Esophagus (tissue), 2 donors: ENCODE measurements at regions not wholly inside any gene's neighbourhood (a gene's known extent, or its start where the extent isn't known, plus 50 kb on each side); places are given as distances from the start of the nearest gene placed in this dataset.
"Not testable (repeated sequence)": the region's sequence is repeated elsewhere in the genome, so short reads cannot be mapped to it uniquely, and the experiment has no call there.

Source experiments
- H3K27ac ChIP-seq, 2 donors: one replicate each; pipeline ENCODE4 v1.5.1; 2013; ENCODE audit warnings: low read depth in 2 of 2, mild to moderate bottlenecking in 2 of 2, inconsistent platforms in 1 of 2, low read length in 1 of 2, moderate library complexity in 1 of 2
- H3K27me3 ChIP-seq, 2 donors: one replicate each; pipeline ENCODE4 v1.6.1; 2013; ENCODE audit warnings: low read length in 2 of 2, control low read depth in 1 of 2, mild to moderate bottlenecking in 1 of 2; ENCODE audit not compliant: insufficient read depth in 2 of 2, control insufficient read depth in 1 of 2
- H3K36me3 ChIP-seq, 2 donors: one replicate each; pipeline ENCODE4 v1.6.1; 2013; ENCODE audit warnings: low read length in 1 of 2; ENCODE audit not compliant: control insufficient read depth in 2 of 2, insufficient read depth in 2 of 2
- H3K4me1 ChIP-seq, 2 donors: one replicate each; pipeline ENCODE4 v1.6.1; 2013; ENCODE audit warnings: low read length in 1 of 2; ENCODE audit not compliant: control insufficient read depth in 2 of 2, insufficient read depth in 2 of 2
- H3K4me3 ChIP-seq, 2 donors: one replicate each; pipeline ENCODE4 v1.5.1; 2013; ENCODE audit warnings: low read length in 2 of 2, mild to moderate bottlenecking in 2 of 2, low read depth in 1 of 2, moderate library complexity in 1 of 2
- H3K9me3 ChIP-seq, 2 donors: one replicate each; pipeline ENCODE4 v1.6.1; 2013; ENCODE audit warnings: mild to moderate bottlenecking in 2 of 2, low read depth in 1 of 2, low read length in 1 of 2, moderate library complexity in 1 of 2; ENCODE audit not compliant: control insufficient read depth in 2 of 2, insufficient read depth in 1 of 2
- WGBS, 2 donors: extraction: QIAGEN DNeasy Blood & Tissue Kit; methylation state at CpG; one replicate each; pipeline ENCODE4 v1.1.7; 2013; 5-methylcytosine and 5-hydroxymethylcytosine counted together
- donor health status: healthy with polysubstance abuse.
- donor health status: Bipolar disorder and iron deficiency.

GRCh38 chr4:125590158-125590557, 275.4 kb downstream of the FAT4 start:
- no peaks in the 10 kb centered on the region for H3K36me3 ChIP-seq
- H3K4me1 ChIP-seq = no peaks in the 10 kb centered on the region
- H3K9me3 ChIP-seq = no peaks in the 10 kb centered on the region
- no peak overlapping the region for H3K4me3 ChIP-seq
- WGBS, 2 donors = 69 to 89% methylated on average over 1 of the region's 1 CpG
- H3K27ac ChIP-seq = no peak overlapping the region
- H3K27me3 ChIP-seq = no peaks in the 10 kb centered on the region

GRCh38 chr4:125591290-125591689, 276.5 kb downstream of the FAT4 start:
- no peak overlapping the region for H3K4me3 ChIP-seq
- H3K27ac ChIP-seq = no peak overlapping the region
- no peaks in the 10 kb centered on the region for H3K4me1 ChIP-seq
- H3K9me3 ChIP-seq = no peaks in the 10 kb centered on the region
- H3K36me3 ChIP-seq = no peaks in the 10 kb centered on the region
- WGBS, 2 donors = 94% methylated on average over 8 of the region's 8 CpGs
- no peaks in the 10 kb centered on the region for H3K27me3 ChIP-seq

- WGBS, 2 donors = 92 to 94% methylated on average over 4 of the region's 4 CpGs
- Histone ChIP-seq H3K36me3 (no peaks in the 10 kb centered on the region), H3K9me3 (no peaks in the 10 kb centered on the region), H3K27me3 (no peaks in the 10 kb centered on the region), H3K27ac (no peak overlapping the region), H3K4me1 (no peaks in the 10 kb centered on the region), H3K4me3 (no peak overlapping the region)
These were observed 279.4 kb downstream of the FAT4 start for GRCh38 chr4:125594056-125594602.

- WGBS, 2 donors = 82 to 83% methylated on average over 2 of the region's 2 CpGs
- not testable (repeated sequence) for H3K36me3 ChIP-seq, H3K4me3 ChIP-seq, H3K27ac ChIP-seq, H3K9me3 ChIP-seq, H3K27me3 ChIP-seq, H3K4me1 ChIP-seq
These were observed 291.2 kb downstream of the FAT4 start for GRCh38 chr4:125605926-125606325.

GRCh38 chr4:125620066-125620860, 305.5 kb downstream of the FAT4 start:
- Histone ChIP-seq H3K9me3 (no peaks in the 10 kb centered on the region), H3K4me3 (no peak overlapping the region), H3K27ac (no peak overlapping the region), H3K27me3 (no peaks in the 10 kb centered on the region), H3K36me3 (no peaks in the 10 kb centered on the region), H3K4me1 (peaks cover 0 to 2% of the 10 kb centered on the region in 2 donors)
- 57 to 58% methylated on average over 3 of the region's 3 CpGs for WGBS, 2 donors

- WGBS, 2 donors = 73 to 81% methylated on average over 1 of the region's 1 CpG
- H3K27me3 ChIP-seq = no peaks in the 10 kb centered on the region
These were observed 310.2 kb downstream of the FAT4 start for GRCh38 chr4:125624951-125625350.

GRCh38 chr4:125626946-125627345, 312.2 kb downstream of the FAT4 start:
- Histone ChIP-seq H3K4me3 (no peak overlapping the region), H3K9me3 (no peaks in the 10 kb centered on the region), H3K36me3 (no peaks in the 10 kb centered on the region), H3K27me3 (no peaks in the 10 kb centered on the region), H3K27ac (no peak overlapping the region), H3K4me1 (peaks cover 0 to 2% of the 10 kb centered on the region in 2 donors)
- WGBS, 2 donors = 53 to 62% methylated on average over 1 of the region's 1 CpG

More at GRCh38 chr4:125624951-125625350, 310.2 kb downstream of the FAT4 start:
- peaks cover 0 to 2% of the 10 kb centered on the region in 2 donors for H3K4me1 ChIP-seq
- no peaks in the 10 kb centered on the region for H3K9me3 ChIP-seq
- no peak overlapping the region for H3K27ac ChIP-seq
- no peaks in the 10 kb centered on the region for H3K36me3 ChIP-seq
- H3K4me3 ChIP-seq = no peak overlapping the region

- H3K27me3 ChIP-seq = no peaks in the 10 kb centered on the region
- H3K4me1 ChIP-seq = no peaks in the 10 kb centered on the region
- H3K27ac ChIP-seq = no peak overlapping the region
- WGBS, 2 donors = 42 to 53% methylated on average over 6 of the region's 6 CpGs
- no peaks in the 10 kb centered on the region for H3K36me3 ChIP-seq
- no peaks in the 10 kb centered on the region for H3K9me3 ChIP-seq
- no peak overlapping the region for H3K4me3 ChIP-seq
These were observed 324.4 kb downstream of the FAT4 start for GRCh38 chr4:125639182-125639621.

GRCh38 chr4:125641611-125642010, 326.9 kb downstream of the FAT4 start:
- WGBS, 2 donors = 38 to 48% methylated on average over 1 of the region's 1 CpG
- Histone ChIP-seq H3K9me3 (no peaks in the 10 kb centered on the region), H3K36me3 (no peaks in the 10 kb centered on the region), H3K4me1 (no peaks in the 10 kb centered on the region), H3K27ac (no peak overlapping the region), H3K27me3 (no peaks in the 10 kb centered on the region), H3K4me3 (no peak overlapping the region)

- no peaks in the 10 kb centered on the region for H3K36me3 ChIP-seq
- WGBS, 2 donors = 87 to 89% methylated on average over 5 of the region's 5 CpGs
- H3K27ac ChIP-seq = no peak overlapping the region
- H3K27me3 ChIP-seq = no peaks in the 10 kb centered on the region
- no peaks in the 10 kb centered on the region for H3K9me3 ChIP-seq
- H3K4me3 ChIP-seq = no peak overlapping the region
- no peaks in the 10 kb centered on the region for H3K4me1 ChIP-seq
These were observed 327.9 kb downstream of the FAT4 start for GRCh38 chr4:125642645-125643044.
